NB4 (cell line): ENCODE measurements at regions not wholly inside any gene's neighbourhood (a gene's known extent, or its start where the extent isn't known, plus 50 kb on each side); places are given as distances from the start of the nearest gene placed in this dataset.

Experiments used
- DNase-seq: peaks from one replicate; pipeline ENCODE4 v3.0.0; 2010; ENCODE audit warnings: low read depth
- H3K4me3 ChIP-seq: one replicate; pipeline ENCODE4 v1.5.1; 2011; ENCODE audit warnings: mild to moderate bottlenecking, low read depth, low read length, moderate library complexity
- CTCF ChIP-seq: IDR thresholded peaks from one replicate; pipeline ENCODE4 v1.5.1; 2012; ENCODE audit warnings: low read depth, low read length
- MAX ChIP-seq: IDR thresholded peaks from 2 replicates; pipeline ENCODE4 v1.6.1; 2011; ENCODE audit warnings: low read depth, low read length
- MYC ChIP-seq: IDR thresholded peaks from 2 replicates; pipeline ENCODE4 v1.6.1; 2011; ENCODE audit warnings: low read depth, low read length
- POLR2A ChIP-seq: IDR thresholded peaks from 2 replicates; pipeline ENCODE4 v1.6.1; 2011; ENCODE audit warnings: mild to moderate bottlenecking; ENCODE audit not compliant: insufficient read length; ENCODE audit errors: extremely low read depth

- no peak overlapping the region for H3K4me3 ChIP-seq
- TF ChIP-seq POLR2A (no peak), MYC (no peak), MAX (no peak), CTCF (no peak)
- DNase-seq: no peak
Measured at GRCh38 chr7:94128072-94128471, 123.9 kb upstream of the BET1 start.

GRCh38 chr7:94129443-94130140, 125.4 kb upstream of the BET1 start:
- DNase-seq: no peak
- TF ChIP-seq MYC: no peak
- no peak for TF ChIP-seq POLR2A
- no peak for TF ChIP-seq MAX
- TF ChIP-seq CTCF: no peak
- H3K4me3 ChIP-seq: no peak overlapping the region

- H3K4me3 ChIP-seq: no peak overlapping the region
- no peak for TF ChIP-seq POLR2A
- no peak for TF ChIP-seq CTCF
- TF ChIP-seq MAX: no peak
- no peak for TF ChIP-seq MYC
- no peak for DNase-seq
Measured at GRCh38 chr7:94130716-94131115, 126.6 kb upstream of the BET1 start.

- TF ChIP-seq MYC (no peak), CTCF (no peak), MAX (no peak), POLR2A (no peak)
- no peak overlapping the region for H3K4me3 ChIP-seq
- no peak for DNase-seq
Measured at GRCh38 chr7:94133460-94133859, 129.3 kb upstream of the BET1 start.

GRCh38 chr7:94135180-94135579, 131.0 kb upstream of the BET1 start:
- no peak overlapping the region for H3K4me3 ChIP-seq
- TF ChIP-seq MAX: no peak
- TF ChIP-seq POLR2A: no peak
- TF ChIP-seq MYC: no peak
- TF ChIP-seq CTCF: no peak
- DNase-seq: no peak
